ENCODE measurements at regions not wholly inside any gene's neighbourhood (a gene's known extent, or its start where the extent isn't known, plus 50 kb on each side); places are given as distances from the start of the nearest gene placed in this dataset.

DNA sequence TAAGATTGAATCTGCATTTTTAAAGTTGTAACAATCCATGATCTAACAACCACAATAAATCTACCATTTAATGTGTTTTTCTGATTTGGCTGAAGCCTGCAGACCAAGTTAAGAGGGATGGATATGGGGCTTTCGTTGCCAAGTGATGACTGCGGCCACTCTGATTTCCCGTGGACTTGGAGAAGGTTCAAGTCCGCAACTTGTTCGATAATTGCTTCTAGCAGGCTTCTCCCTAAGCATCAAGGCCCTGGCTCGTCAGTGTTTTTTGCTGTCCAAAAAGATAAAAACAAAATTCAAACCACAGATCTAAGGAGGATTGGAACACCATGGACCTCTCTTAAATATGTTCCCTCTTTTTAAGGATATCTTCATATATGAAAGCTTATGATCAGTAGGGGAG is 256.6 kb downstream of the CNTN3 start:
- TF ChIP-seq, protein P1, sequence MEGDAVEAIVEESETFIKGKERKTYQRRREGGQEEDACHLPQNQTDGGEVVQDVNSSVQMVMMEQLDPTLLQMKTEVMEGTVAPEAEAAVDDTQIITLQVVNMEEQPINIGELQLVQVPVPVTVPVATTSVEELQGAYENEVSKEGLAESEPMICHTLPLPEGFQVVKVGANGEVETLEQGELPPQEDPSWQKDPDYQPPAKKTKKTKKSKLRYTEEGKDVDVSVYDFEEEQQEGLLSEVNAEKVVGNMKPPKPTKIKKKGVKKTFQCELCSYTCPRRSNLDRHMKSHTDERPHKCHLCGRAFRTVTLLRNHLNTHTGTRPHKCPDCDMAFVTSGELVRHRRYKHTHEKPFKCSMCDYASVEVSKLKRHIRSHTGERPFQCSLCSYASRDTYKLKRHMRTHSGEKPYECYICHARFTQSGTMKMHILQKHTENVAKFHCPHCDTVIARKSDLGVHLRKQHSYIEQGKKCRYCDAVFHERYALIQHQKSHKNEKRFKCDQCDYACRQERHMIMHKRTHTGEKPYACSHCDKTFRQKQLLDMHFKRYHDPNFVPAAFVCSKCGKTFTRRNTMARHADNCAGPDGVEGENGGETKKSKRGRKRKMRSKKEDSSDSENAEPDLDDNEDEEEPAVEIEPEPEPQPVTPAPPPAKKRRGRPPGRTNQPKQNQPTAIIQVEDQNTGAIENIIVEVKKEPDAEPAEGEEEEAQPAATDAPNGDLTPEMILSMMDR (conservative IDR thresholded peaks at IDR 0.05), result no peak
- no peak for TF ChIP-seq EZH2 (IDR thresholded peaks at IDR 0.05; ENCODE audit: low read depth)

Measured in PC-9 (cell line).